ENCODE measurements at regions not wholly inside any gene's neighbourhood (a gene's known extent, or its start where the extent isn't known, plus 50 kb on each side); places are given as distances from the start of the nearest gene placed in this dataset.

DNA sequence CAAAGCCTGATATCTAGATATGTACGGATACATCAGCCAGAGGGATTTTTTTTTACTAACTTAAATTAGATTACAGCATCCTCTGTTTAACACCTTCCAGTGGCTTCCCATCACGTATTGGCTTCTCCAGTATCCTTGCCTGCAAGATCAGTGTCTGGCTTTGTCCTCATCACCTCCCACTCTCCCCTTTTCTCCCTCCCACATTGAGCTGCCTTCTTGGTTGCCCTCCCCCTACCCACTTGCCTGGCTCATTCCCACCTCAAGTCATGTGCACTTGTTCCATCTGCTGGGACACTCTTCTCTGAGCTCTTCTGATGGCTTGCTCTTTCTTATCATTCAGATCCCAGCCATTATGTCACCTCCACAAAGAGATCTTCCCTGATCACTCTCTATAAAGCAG, 75.9 kb upstream of the NALF2 start:
- no peaks in the 10 kb centered on the region for H3K4me1 ChIP-seq (ENCODE audit: insufficient read depth, low read length)
- ChIA-PET CTCF (ENCODE audit: low intra/inter-chr PET ratio, low total read pairs) (no interaction called here), POLR2A (no interaction called here)
- TF ChIP-seq TFAP4 (IDR thresholded peaks at IDR 0.05; ENCODE audit: borderline replicate concordance, low read depth) (no peak), HOXA5 (CRISPR knock-in tag; IDR thresholded peaks at IDR 0.05) (no peak), EHMT2 (IDR thresholded peaks at IDR 0.05; ENCODE audit: borderline replicate concordance, low read depth, low read length) (no peak), ZNF737 (CRISPR knock-in tag; IDR thresholded peaks at IDR 0.05; ENCODE audit: borderline replicate concordance) (no peak)
- BruUV-seq (replicated peaks): no TSS peak
- H3K4me2 ChIP-seq (ENCODE audit: low read depth, low read length): no peak overlapping the region
- no peak overlapping the region for H3K9ac ChIP-seq (ENCODE audit: insufficient read depth, low read depth, low read length)
- H3K27me3 ChIP-seq (ENCODE audit: control insufficient read depth in 1 of 2, insufficient read depth in 2 of 2, low read length in 2 of 2): no peaks in the 10 kb centered on the region
- no peak overlapping the region for H3K27ac ChIP-seq (ENCODE audit: extremely low read length, insufficient read depth, low read length)
- 6% methylated on average over 2 of the region's 2 CpGs for WGBS (ENCODE audit: low lambda C conversion rate)
- no peak for FAIRE-seq
- no peak for ATAC-seq
- H3K9me3 ChIP-seq (ENCODE audit: low read length): no peaks in the 10 kb centered on the region
- H2AFZ ChIP-seq (ENCODE audit: low read length): no peak overlapping the region
- no peak overlapping the region for H3K4me3 ChIP-seq (replicated peaks in 1 of 3; ENCODE audit: insufficient read depth in 1 of 3, low read depth in 2 of 3, low read length in 3 of 3)
- in situ Hi-C loops (cut with HindIII; ENCODE audit: extremely low pct_ligation_motif_present, low pct_unique_long_range_greater_than_20kb) (no loop called here), intact Hi-C loops (cut with micrococcal nuclease; ENCODE audit: unreplicated experiment) (no loop called here)
- H3K36me3 ChIP-seq (replicated peaks in 1 of 2; ENCODE audit: control insufficient read depth in 1 of 2, insufficient read depth in 2 of 2, low read length in 2 of 2): no peaks in the 10 kb centered on the region
- no peak for DNase-seq (ENCODE audit: low spot score)
- no peaks in the 10 kb centered on the region for H3K79me2 ChIP-seq (ENCODE audit: insufficient read depth, low read length)
- H4K20me1 ChIP-seq (ENCODE audit: insufficient read depth, low read length): no peaks in the 10 kb centered on the region

GRCh38 chrX:69424910-69425309, 79.2 kb upstream of the NALF2 start:
- in situ Hi-C loops (cut with HindIII; ENCODE audit: extremely low pct_ligation_motif_present, low pct_unique_long_range_greater_than_20kb): no loop called here
- FAIRE-seq (no peak), ATAC-seq (no peak), DNase-seq (ENCODE audit: low spot score) (no peak)
- H3K36me3 ChIP-seq (replicated peaks in 1 of 2; ENCODE audit: control insufficient read depth in 1 of 2, insufficient read depth in 2 of 2, low read length in 2 of 2): no peaks in the 10 kb centered on the region
- H3K79me2 ChIP-seq (ENCODE audit: insufficient read depth, low read length): no peaks in the 10 kb centered on the region
- H3K9ac ChIP-seq (ENCODE audit: insufficient read depth, low read depth, low read length): no peak overlapping the region
- no peak overlapping the region for H2AFZ ChIP-seq (ENCODE audit: low read length)
- H3K4me1 ChIP-seq (ENCODE audit: insufficient read depth, low read length): no peaks in the 10 kb centered on the region
- ChIA-PET POLR2A (no interaction called here), CTCF (ENCODE audit: low intra/inter-chr PET ratio, low total read pairs) (interaction anchor here (1.3 kb wide), 1 partner anchor 673 kb away, joined by 7 read pairs; no protein-coding TSS in a partner anchor)
- no peaks in the 10 kb centered on the region for H4K20me1 ChIP-seq (ENCODE audit: insufficient read depth, low read length)
- no TSS peak for BruUV-seq (replicated peaks)
- no CpG with 5 or more reads among the region's 2 CpGs for WGBS (ENCODE audit: low lambda C conversion rate)
- no peak overlapping the region for H3K4me3 ChIP-seq (replicated peaks in 1 of 3; ENCODE audit: insufficient read depth in 1 of 3, low read depth in 2 of 3, low read length in 3 of 3)
- no peaks in the 10 kb centered on the region for H3K9me3 ChIP-seq (ENCODE audit: low read length)
- no peak overlapping the region for H3K27ac ChIP-seq (ENCODE audit: extremely low read length, insufficient read depth, low read length)
- TF ChIP-seq RORA (CRISPR knock-in tag; IDR thresholded peaks at IDR 0.05) (no peak), ZSCAN21 (CRISPR knock-in tag; IDR thresholded peaks at IDR 0.05; ENCODE audit: borderline replicate concordance) (no peak), ZNF7 (CRISPR knock-in tag; IDR thresholded peaks at IDR 0.05) (no peak), HNF4A (CRISPR knock-in tag; IDR thresholded peaks at IDR 0.05) (no peak), PPARG (CRISPR knock-in tag; conservative IDR thresholded peaks at IDR 0.05) (no peak), FOXA1 (IDR thresholded peaks at IDR 0.05) (no peak), FOXA1 (CRISPR knock-in tag; IDR thresholded peaks at IDR 0.05) (no peak), PAX8 (CRISPR knock-in tag; IDR thresholded peaks at IDR 0.05; ENCODE audit: borderline replicate concordance) (no peak), GABPA (IDR thresholded peaks at IDR 0.05; ENCODE audit: low read depth, low read length) (no peak), GABPA (CRISPR knock-in tag; IDR thresholded peaks at IDR 0.05; ENCODE audit: low read depth) (no peak), RFX1 (IDR thresholded peaks at IDR 0.05) (no peak), SMAD9 (CRISPR knock-in tag; IDR thresholded peaks at IDR 0.05) (no peak), NFYB (CRISPR knock-in tag; IDR thresholded peaks at IDR 0.05) (no peak), TGIF2 (CRISPR knock-in tag; IDR thresholded peaks at IDR 0.05) (no peak), ZNF343 (CRISPR knock-in tag; IDR thresholded peaks at IDR 0.05) (no peak)
- TF ChIP-seq, protein P1, sequence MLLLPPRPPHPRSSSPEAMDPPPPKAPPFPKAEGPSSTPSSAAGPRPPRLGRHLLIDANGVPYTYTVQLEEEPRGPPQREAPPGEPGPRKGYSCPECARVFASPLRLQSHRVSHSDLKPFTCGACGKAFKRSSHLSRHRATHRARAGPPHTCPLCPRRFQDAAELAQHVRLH (CRISPR knock-in tag; IDR thresholded peaks at IDR 0.05; ENCODE audit: borderline replicate concordance, low read depth): no peak
- TF ChIP-seq, protein P2, sequence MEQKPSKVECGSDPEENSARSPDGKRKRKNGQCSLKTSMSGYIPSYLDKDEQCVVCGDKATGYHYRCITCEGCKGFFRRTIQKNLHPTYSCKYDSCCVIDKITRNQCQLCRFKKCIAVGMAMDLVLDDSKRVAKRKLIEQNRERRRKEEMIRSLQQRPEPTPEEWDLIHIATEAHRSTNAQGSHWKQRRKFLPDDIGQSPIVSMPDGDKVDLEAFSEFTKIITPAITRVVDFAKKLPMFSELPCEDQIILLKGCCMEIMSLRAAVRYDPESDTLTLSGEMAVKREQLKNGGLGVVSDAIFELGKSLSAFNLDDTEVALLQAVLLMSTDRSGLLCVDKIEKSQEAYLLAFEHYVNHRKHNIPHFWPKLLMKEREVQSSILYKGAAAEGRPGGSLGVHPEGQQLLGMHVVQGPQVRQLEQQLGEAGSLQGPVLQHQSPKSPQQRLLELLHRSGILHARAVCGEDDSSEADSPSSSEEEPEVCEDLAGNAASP (CRISPR knock-in tag; IDR thresholded peaks at IDR 0.05; ENCODE audit: borderline replicate concordance): no peak
- no peaks in the 10 kb centered on the region for H3K27me3 ChIP-seq (ENCODE audit: control insufficient read depth in 1 of 2, insufficient read depth in 2 of 2, low read length in 2 of 2)
- H3K4me2 ChIP-seq (ENCODE audit: low read depth, low read length): no peak overlapping the region
- intact Hi-C loops (cut with micrococcal nuclease; ENCODE audit: unreplicated experiment): loop anchor here (5.0 kb wide), 1 partner anchor 672 kb away; no protein-coding TSS in a partner anchor

Measured in HepG2 (cell line).